ENCODE measurements at regions not wholly inside any gene's neighbourhood (a gene's known extent, or its start where the extent isn't known, plus 50 kb on each side); places are given as distances from the start of the nearest gene placed in this dataset.
A peak's percentile ranks its signal among the peaks of the same experiment; 100 is the strongest.

- Histone ChIP-seq H3K79me2 (replicated peaks; ENCODE audit: insufficient read depth) (no peaks in the 10 kb centered on the region), H3F3A (replicated peaks; ENCODE audit: low read depth) (no peaks in the 10 kb centered on the region), H3K4me1 (ENCODE audit: insufficient read depth) (peaks cover 12% of the 10 kb centered on the region), H3K27ac (ENCODE audit: low read depth) (no peak overlapping the region), H2AFZ (no peak overlapping the region; the same call in 1 of the 2 replicates), H4K20me1 (replicated peaks; ENCODE audit: insufficient read depth) (no peaks in the 10 kb centered on the region), H3K4me2 (peak overlapping the region; percentile 27; the same call in 1 of the 2 replicates), H3K4me3 (no peak overlapping the region), H3K9me2 (ENCODE audit: insufficient read depth) (0 out of 2 replicates have a peak, but pooled peaks cover 4% of the 10 kb centered on the region), H3K36me3 (ENCODE audit: insufficient read depth) (no peaks in the 10 kb centered on the region; the same call in 1 of the 2 replicates), H3K27me3 (ENCODE audit: insufficient read depth) (no peaks in the 10 kb centered on the region)
- peak; percentile 93 for ATAC-seq
- peaks cover 10% of the 10 kb centered on the region for H3K4me1 Mint-ChIP-seq
- H3K36me3 Mint-ChIP-seq (ENCODE audit: low read depth): no peaks in the 10 kb centered on the region
- no peak overlapping the region for H3K27ac Mint-ChIP-seq
- peak; percentile 17 for DNase-seq (ENCODE audit: low spot score)
- H3K4me3 Mint-ChIP-seq: no peak overlapping the region
- TF ChIP-seq STAT1 (IDR thresholded peaks at IDR 0.05; ENCODE audit: unreplicated experiment) (no peak), JUNB (IDR thresholded peaks at IDR 0.05; ENCODE audit: unreplicated experiment) (no peak), ZNF331 (CRISPR knock-in tag; IDR thresholded peaks at IDR 0.05; ENCODE audit: low read depth) (no peak), POLR2AphosphoS5 (IDR thresholded peaks at IDR 0.05; ENCODE audit: low read depth) (no peak), ZNF114 (CRISPR knock-in tag; IDR thresholded peaks at IDR 0.05) (no peak), CTCF (conservative IDR thresholded peaks at IDR 0.05; ENCODE audit: low read depth in 2 of 2) (no peak), REST (IDR thresholded peaks at IDR 0.05; ENCODE audit: unreplicated experiment) (no peak), EZH2phosphoT487 (IDR thresholded peaks at IDR 0.05; ENCODE audit: unreplicated experiment) (no peak), EZH2 (IDR thresholded peaks at IDR 0.05; ENCODE audit: low read depth, unreplicated experiment) (no peak), ZNF462 (CRISPR knock-in tag; IDR thresholded peaks at IDR 0.05) (no peak), ETS1 (IDR thresholded peaks at IDR 0.05) (no peak), NANOG (IDR thresholded peaks at IDR 0.05; ENCODE audit: borderline replicate concordance) (no peak), CREB1 (CRISPR knock-in tag; IDR thresholded peaks at IDR 0.05; ENCODE audit: low read depth) (no peak)
- no peaks in the 10 kb centered on the region for H3K9me3 Mint-ChIP-seq
- peaks cover 3% of the 10 kb centered on the region for H3K27me3 Mint-ChIP-seq (ENCODE audit: insufficient read depth, low read depth, poor library complexity)
These were observed 559.6 kb downstream of the CD83 start for GRCh38 chr6:14676977-14677781.
